Uterus (tissue), 2 donors: ENCODE measurements at regions not wholly inside any gene's neighbourhood (a gene's known extent, or its start where the extent isn't known, plus 50 kb on each side); places are given as distances from the start of the nearest gene placed in this dataset.

Experiments
- POLR2A ChIP-seq, 2 donors: fragments of 450-650 bp; IDR thresholded peaks; one replicate each; pipeline ENCODE4 v1.6.1; 2016; ENCODE audit warnings: antibody characterized with exemption in 2 of 2, mild to moderate bottlenecking in 1 of 2, moderate library complexity in 1 of 2
- TF ChIP-seq, protein P1 (sequence below), 4 experiments: fragments of 200-600 bp in 2 of 4; fragments of 450-650 bp in 2 of 4; sonication (generic) in 2 of 4; IDR thresholded peaks; one replicate each; pipeline ENCODE4 v1.5.1; 2016 to 2019; ENCODE audit warnings: antibody characterized with exemption in 4 of 4, mild to moderate bottlenecking in 2 of 4, moderate library complexity in 1 of 4

DNA sequence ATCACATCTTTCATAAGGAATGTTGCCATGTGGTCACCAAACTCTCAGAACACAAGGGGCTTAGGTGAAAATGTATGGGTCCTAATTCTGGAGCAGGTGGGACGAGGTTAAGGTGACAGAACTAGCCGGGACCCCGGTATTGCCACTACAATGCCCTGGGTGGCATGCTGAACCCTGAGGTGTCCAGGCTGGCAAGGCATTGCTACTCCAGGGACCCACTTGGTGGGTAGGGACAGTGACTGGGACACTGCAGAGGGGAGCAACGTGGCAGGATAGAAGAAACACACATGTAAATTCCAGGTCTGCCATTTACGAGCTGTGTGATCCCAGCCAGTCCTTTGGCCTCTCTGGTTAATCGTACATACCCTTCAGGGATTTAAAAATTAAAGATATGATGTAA, 206.9 kb upstream of the MVB12B start:
- TF ChIP-seq, protein P1, sequence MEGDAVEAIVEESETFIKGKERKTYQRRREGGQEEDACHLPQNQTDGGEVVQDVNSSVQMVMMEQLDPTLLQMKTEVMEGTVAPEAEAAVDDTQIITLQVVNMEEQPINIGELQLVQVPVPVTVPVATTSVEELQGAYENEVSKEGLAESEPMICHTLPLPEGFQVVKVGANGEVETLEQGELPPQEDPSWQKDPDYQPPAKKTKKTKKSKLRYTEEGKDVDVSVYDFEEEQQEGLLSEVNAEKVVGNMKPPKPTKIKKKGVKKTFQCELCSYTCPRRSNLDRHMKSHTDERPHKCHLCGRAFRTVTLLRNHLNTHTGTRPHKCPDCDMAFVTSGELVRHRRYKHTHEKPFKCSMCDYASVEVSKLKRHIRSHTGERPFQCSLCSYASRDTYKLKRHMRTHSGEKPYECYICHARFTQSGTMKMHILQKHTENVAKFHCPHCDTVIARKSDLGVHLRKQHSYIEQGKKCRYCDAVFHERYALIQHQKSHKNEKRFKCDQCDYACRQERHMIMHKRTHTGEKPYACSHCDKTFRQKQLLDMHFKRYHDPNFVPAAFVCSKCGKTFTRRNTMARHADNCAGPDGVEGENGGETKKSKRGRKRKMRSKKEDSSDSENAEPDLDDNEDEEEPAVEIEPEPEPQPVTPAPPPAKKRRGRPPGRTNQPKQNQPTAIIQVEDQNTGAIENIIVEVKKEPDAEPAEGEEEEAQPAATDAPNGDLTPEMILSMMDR (IDR thresholded peaks at IDR 0.05), result no peak
- no peak for TF ChIP-seq POLR2A (IDR thresholded peaks at IDR 0.05)
